GM12878 (cell line): ENCODE measurements at regions not wholly inside any gene's neighbourhood (a gene's known extent, or its start where the extent isn't known, plus 50 kb on each side); places are given as distances from the start of the nearest gene placed in this dataset.

Source experiments
- ATAC-seq: fragments of 200-7000 bp; cut with Tn5 transposase; 3 replicates; pipeline ENCODE4 v1.9.1; 2020; ENCODE audit warnings: mild to moderate bottlenecking, moderate library complexity
- BruUV-seq: library from RNA; stranded (reverse); fragments of 400-500 nt; replicated peaks from 2 replicates; lab custom pipeline; 2021; lab: Mats Ljungman, UMichigan
- CTCF ChIA-PET: fragments of 300-600 bp; sonication (Branson Sonifier 250); formaldehyde crosslinking; extraction: SDS; loops from one replicate; lab custom pipeline; 2021; ENCODE audit warnings: inconsistent platforms; lab: Yijun Ruan, JAX
- POLR2A ChIA-PET: fragments of 350-600 bp; formaldehyde crosslinking; extraction: SDS; loops from one replicate; lab custom pipeline; 2021; ENCODE audit warnings: inconsistent platforms; lab: Charles Lee
- RAD21 ChIA-PET: fragments of 300-600 bp; sonication (Branson Sonifier 250); formaldehyde crosslinking; loops from one replicate; lab custom pipeline; 2023; ENCODE audit warnings: antibody characterized with exemption; ENCODE audit not compliant: unreplicated experiment; lab: Charles Lee
- SMC1A ChIA-PET: fragments of 300-600 bp; sonication (Branson Sonifier 250); formaldehyde crosslinking; loops from one replicate; lab custom pipeline; 2023; ENCODE audit not compliant: unreplicated experiment, uncharacterized antibody; lab: Charles Lee
- DNase-seq: peaks from one replicate; pipeline ENCODE4 v3.0.0-alpha.2; 2011; ENCODE audit warnings: low read depth, low spot score
- FAIRE-seq: peaks from 3 replicates; lab custom pipeline; 2011; peaks lifted over from hg19 to GRCh38; lab: Jason Lieb, UNC
- H2AFZ ChIP-seq: 2 replicates; pipeline ENCODE4 v1.6.0; 2011; ENCODE audit warnings: low read depth, low read length, control low read depth; ENCODE audit not compliant: control insufficient read depth
- H3K27ac ChIP-seq: 2 replicates; pipeline ENCODE4 v1.5.1; 2011; ENCODE audit warnings: control low read depth; ENCODE audit not compliant: control insufficient read depth, insufficient read depth
- H3K27me3 ChIP-seq, 2 experiments: replicated peaks in 1 of 2; 2 replicates each; pipeline versions ENCODE4 v1.6.0 to v1.6.1; 2011; ENCODE audit warnings: low read length in 1 of 2; ENCODE audit not compliant: control insufficient read depth in 2 of 2, insufficient read depth in 2 of 2
- H3K36me3 ChIP-seq, 2 experiments: 2 replicates each; pipeline ENCODE4 v1.5.1; 2011; ENCODE audit warnings: low read length in 1 of 2; ENCODE audit not compliant: control insufficient read depth in 2 of 2, insufficient read depth in 2 of 2
- H3K4me1 ChIP-seq: 2 replicates; pipeline ENCODE4 v1.6.1; 2011; ENCODE audit warnings: mild to moderate bottlenecking, low read length, moderate library complexity, mixed read lengths; ENCODE audit not compliant: control insufficient read depth, insufficient read depth
- H3K4me2 ChIP-seq: 2 replicates; pipeline ENCODE4 v1.6.0; 2011; ENCODE audit warnings: control low read depth; ENCODE audit not compliant: control insufficient read depth, insufficient read depth
- H3K4me3 ChIP-seq: fragments of 200-600 bp; sonication (generic); 2 replicates; pipeline ENCODE4 v1.5.1; 2016
- H3K79me2 ChIP-seq: 2 replicates; pipeline ENCODE4 v1.6.0; 2011; ENCODE audit warnings: low read length; ENCODE audit not compliant: control insufficient read depth, insufficient read depth
- H3K9ac ChIP-seq: 2 replicates; pipeline ENCODE4 v1.8.0; 2011; ENCODE audit warnings: low read length, control low read depth, mixed read lengths; ENCODE audit not compliant: control insufficient read depth, insufficient read depth
- H3K9me3 ChIP-seq: replicated peaks from 3 replicates; pipeline ENCODE4 v1.5.1; 2011; ENCODE audit warnings: mild to moderate bottlenecking, low read length; ENCODE audit not compliant: control insufficient read depth, insufficient read depth
- H4K20me1 ChIP-seq: 2 replicates; pipeline ENCODE4 v1.6.0; 2011; ENCODE audit not compliant: control insufficient read depth, insufficient read depth
- CEBPB ChIP-seq, 2 experiments: fragments of 150-350 bp in 1 of 2; IDR thresholded peaks; 2 replicates each; pipeline ENCODE4 v1.6.1; 2012 to 2014; ENCODE audit warnings: low read depth in 2 of 2, low read length in 2 of 2, borderline replicate concordance in 1 of 2, inconsistent platforms in 1 of 2
- DPF2 ChIP-seq: fragments of 450-650 bp; IDR thresholded peaks from 2 replicates; pipeline ENCODE4 v1.6.1; 2017; ENCODE audit warnings: mild to moderate bottlenecking
- MEF2B ChIP-seq: fragments of 450-650 bp; IDR thresholded peaks from 2 replicates; pipeline ENCODE4 v1.6.1; 2018; ENCODE audit warnings: mild to moderate bottlenecking, moderate library complexity; ENCODE audit not compliant: partially characterized antibody, poor library complexity, severe bottlenecking
- NFYB ChIP-seq: IDR thresholded peaks from 2 replicates; pipeline ENCODE4 v1.6.1; 2011; ENCODE audit warnings: low read depth, mild to moderate bottlenecking, low read length, improper control_type of control experiment, moderate library complexity; ENCODE audit not compliant: insufficient read depth
- NR2C2 ChIP-seq: IDR thresholded peaks from 2 replicates; pipeline ENCODE4 v1.6.1; 2011; ENCODE audit warnings: borderline replicate concordance, low read depth; ENCODE audit not compliant: control insufficient read depth, insufficient read length
- SIN3A ChIP-seq: IDR thresholded peaks from 2 replicates; pipeline ENCODE4 v1.6.1; 2012; ENCODE audit warnings: low read depth, low read length, improper control_type of control experiment
- TCF12 ChIP-seq: IDR thresholded peaks from 2 replicates; pipeline ENCODE4 v1.6.1; 2011; ENCODE audit warnings: low read depth, mild to moderate bottlenecking, low read length
- WGBS: methylation state at CpG from one replicate; pipeline ENCODE4 v1.1.6; 2016; ENCODE audit warnings: low lambda C conversion rate; ENCODE audit not compliant: insufficient replicate concordance, insufficient coverage; ENCODE audit errors: missing lambda C conversion rate; 5-methylcytosine and 5-hydroxymethylcytosine counted together
- in situ Hi-C: fragments of 300-500 bp; cut with MboI; formaldehyde crosslinking; loops from 9 replicates; pipeline ENCODE4 v1.14.3; 2018; ENCODE audit warnings: mixed read lengths
- intact Hi-C: fragments of 100-400 bp; cut with micrococcal nuclease; formaldehyde crosslinking; loops from one replicate; pipeline ENCODE4 v1.14.2; 2022; ENCODE audit not compliant: unreplicated experiment
- TF ChIP-seq, protein P1 (sequence below): fragments of 450-650 bp; IDR thresholded peaks from 2 replicates; pipeline ENCODE4 v1.6.1; 2017; ENCODE audit warnings: low read depth, mild to moderate bottlenecking, moderate library complexity
- TF ChIP-seq, protein P2 (sequence below): fragments of 450-650 bp; formaldehyde crosslinking; IDR thresholded peaks from 2 replicates; pipeline ENCODE4 v1.5.0; 2022; ENCODE audit warnings: mild to moderate bottlenecking, missing genetic modification characterization
- TF ChIP-seq, protein P3 (sequence below), 3 experiments: IDR thresholded peaks in 2 of 3; conservative IDR thresholded peaks in 1 of 3; 2 replicates each; pipeline ENCODE4 v1.5.1; 2011; ENCODE audit warnings: low read depth in 3 of 3, low read length in 3 of 3, mild to moderate bottlenecking in 3 of 3, control low read depth in 2 of 3, moderate library complexity in 2 of 3, inconsistent platforms in 1 of 3, mixed read lengths in 1 of 3; ENCODE audit not compliant: control insufficient read depth in 2 of 3, insufficient read depth in 1 of 3; ENCODE audit errors: extremely low read depth in 1 of 3

DNA sequence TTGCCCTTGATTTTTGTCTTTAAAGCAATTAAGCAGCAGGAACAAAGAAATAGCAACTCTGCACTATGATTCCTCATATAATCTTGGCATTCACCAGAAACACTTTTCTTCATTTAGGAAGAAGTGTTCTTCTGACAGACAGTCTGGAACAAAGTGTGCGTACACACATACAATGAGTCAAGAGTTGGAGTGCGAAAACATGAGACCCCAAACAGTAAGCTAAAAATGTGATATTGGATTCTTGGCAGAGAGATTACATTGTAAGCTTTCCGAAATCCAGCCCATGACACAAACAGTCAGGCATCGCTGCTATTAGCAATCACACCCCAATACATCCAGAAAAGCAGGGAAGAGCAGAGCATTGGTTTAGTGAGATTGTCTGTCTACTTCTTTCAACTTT is 306.7 kb upstream of the TBC1D5 start:
- intact Hi-C loops: no loop called here
- in situ Hi-C loops: no loop called here
- ChIA-PET POLR2A (no interaction called here), RAD21 (no interaction called here), CTCF (interaction anchor here (0.7 kb wide), 1 partner anchor 13 kb away, joined by 3 read pairs; no protein-coding TSS in a partner anchor), SMC1A (interaction anchor here (0.5 to 1.5 kb wide), 4 partner anchors 10 to 236 kb away, joined by 3 to 4 read pairs (median 3); no protein-coding TSS in a partner anchor)
- H3K4me2 ChIP-seq: no peak overlapping the region
- BruUV-seq: no TSS peak
- no peak overlapping the region for H3K27ac ChIP-seq
- no peaks in the 10 kb centered on the region for H4K20me1 ChIP-seq
- no peak overlapping the region for H2AFZ ChIP-seq
- H3K4me3 ChIP-seq: no peak overlapping the region
- no peaks in the 10 kb centered on the region for H3K79me2 ChIP-seq
- no peaks in the 10 kb centered on the region for H3K9me3 ChIP-seq
- ATAC-seq (no peak), DNase-seq (no peak), FAIRE-seq (no peak)
- no peaks in the 10 kb centered on the region; a peak in 1 of 4 replicates for H3K27me3 ChIP-seq
- no peaks in the 10 kb centered on the region for H3K36me3 ChIP-seq
- H3K4me1 ChIP-seq: no peaks in the 10 kb centered on the region
- no peak overlapping the region for H3K9ac ChIP-seq
- WGBS: 37% methylated on average over 4 of the region's 4 CpGs
- no peak for TF ChIP-seq CEBPB (IDR thresholded peaks at IDR 0.05; ENCODE audit: borderline replicate concordance in 1 of 2, low read depth in 2 of 2, low read length in 2 of 2)
- TF ChIP-seq, protein P1, sequence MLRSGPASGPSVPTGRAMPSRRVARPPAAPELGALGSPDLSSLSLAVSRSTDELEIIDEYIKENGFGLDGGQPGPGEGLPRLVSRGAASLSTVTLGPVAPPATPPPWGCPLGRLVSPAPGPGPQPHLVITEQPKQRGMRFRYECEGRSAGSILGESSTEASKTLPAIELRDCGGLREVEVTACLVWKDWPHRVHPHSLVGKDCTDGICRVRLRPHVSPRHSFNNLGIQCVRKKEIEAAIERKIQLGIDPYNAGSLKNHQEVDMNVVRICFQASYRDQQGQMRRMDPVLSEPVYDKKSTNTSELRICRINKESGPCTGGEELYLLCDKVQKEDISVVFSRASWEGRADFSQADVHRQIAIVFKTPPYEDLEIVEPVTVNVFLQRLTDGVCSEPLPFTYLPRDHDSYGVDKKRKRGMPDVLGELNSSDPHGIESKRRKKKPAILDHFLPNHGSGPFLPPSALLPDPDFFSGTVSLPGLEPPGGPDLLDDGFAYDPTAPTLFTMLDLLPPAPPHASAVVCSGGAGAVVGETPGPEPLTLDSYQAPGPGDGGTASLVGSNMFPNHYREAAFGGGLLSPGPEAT: no peak
- no peak for TF ChIP-seq MEF2B
- TF ChIP-seq TCF12: no peak
- TF ChIP-seq NR2C2: no peak
- TF ChIP-seq, protein P2, sequence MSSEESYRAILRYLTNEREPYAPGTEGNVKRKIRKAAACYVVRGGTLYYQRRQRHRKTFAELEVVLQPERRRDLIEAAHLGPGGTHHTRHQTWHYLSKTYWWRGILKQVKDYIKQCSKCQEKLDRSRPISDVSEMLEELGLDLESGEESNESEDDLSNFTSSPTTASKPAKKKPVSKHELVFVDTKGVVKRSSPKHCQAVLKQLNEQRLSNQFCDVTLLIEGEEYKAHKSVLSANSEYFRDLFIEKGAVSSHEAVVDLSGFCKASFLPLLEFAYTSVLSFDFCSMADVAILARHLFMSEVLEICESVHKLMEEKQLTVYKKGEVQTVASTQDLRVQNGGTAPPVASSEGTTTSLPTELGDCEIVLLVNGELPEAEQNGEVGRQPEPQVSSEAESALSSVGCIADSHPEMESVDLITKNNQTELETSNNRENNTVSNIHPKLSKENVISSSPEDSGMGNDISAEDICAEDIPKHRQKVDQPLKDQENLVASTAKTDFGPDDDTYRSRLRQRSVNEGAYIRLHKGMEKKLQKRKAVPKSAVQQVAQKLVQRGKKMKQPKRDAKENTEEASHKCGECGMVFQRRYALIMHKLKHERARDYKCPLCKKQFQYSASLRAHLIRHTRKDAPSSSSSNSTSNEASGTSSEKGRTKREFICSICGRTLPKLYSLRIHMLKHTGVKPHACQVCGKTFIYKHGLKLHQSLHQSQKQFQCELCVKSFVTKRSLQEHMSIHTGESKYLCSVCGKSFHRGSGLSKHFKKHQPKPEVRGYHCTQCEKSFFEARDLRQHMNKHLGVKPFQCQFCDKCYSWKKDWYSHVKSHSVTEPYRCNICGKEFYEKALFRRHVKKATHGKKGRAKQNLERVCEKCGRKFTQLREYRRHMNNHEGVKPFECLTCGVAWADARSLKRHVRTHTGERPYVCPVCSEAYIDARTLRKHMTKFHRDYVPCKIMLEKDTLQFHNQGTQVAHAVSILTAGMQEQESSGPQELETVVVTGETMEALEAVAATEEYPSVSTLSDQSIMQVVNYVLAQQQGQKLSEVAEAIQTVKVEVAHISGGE (CRISPR knock-in tag): no peak
- TF ChIP-seq DPF2: no peak
- no peak for TF ChIP-seq NFYB
- TF ChIP-seq, protein P3, sequence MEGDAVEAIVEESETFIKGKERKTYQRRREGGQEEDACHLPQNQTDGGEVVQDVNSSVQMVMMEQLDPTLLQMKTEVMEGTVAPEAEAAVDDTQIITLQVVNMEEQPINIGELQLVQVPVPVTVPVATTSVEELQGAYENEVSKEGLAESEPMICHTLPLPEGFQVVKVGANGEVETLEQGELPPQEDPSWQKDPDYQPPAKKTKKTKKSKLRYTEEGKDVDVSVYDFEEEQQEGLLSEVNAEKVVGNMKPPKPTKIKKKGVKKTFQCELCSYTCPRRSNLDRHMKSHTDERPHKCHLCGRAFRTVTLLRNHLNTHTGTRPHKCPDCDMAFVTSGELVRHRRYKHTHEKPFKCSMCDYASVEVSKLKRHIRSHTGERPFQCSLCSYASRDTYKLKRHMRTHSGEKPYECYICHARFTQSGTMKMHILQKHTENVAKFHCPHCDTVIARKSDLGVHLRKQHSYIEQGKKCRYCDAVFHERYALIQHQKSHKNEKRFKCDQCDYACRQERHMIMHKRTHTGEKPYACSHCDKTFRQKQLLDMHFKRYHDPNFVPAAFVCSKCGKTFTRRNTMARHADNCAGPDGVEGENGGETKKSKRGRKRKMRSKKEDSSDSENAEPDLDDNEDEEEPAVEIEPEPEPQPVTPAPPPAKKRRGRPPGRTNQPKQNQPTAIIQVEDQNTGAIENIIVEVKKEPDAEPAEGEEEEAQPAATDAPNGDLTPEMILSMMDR (IDR thresholded peaks at IDR 0.05 in 2 of 3, conservative IDR thresholded peaks at IDR 0.05 in 1 of 3; ENCODE audit: control insufficient read depth in 2 of 3, extremely low read depth in 1 of 3, insufficient read depth in 1 of 3, low read depth in 3 of 3, low read length in 3 of 3): no peak
- no peak for TF ChIP-seq SIN3A
